HG03354 (cell line): ENCODE measurements at regions not wholly inside any gene's neighbourhood (a gene's known extent, or its start where the extent isn't known, plus 50 kb on each side); places are given as distances from the start of the nearest gene placed in this dataset.

ENCODE experiments used
- ATAC-seq: cut with Tn5 transposase; IDR thresholded peaks from one replicate; pipeline ENCODE4 v1.9.1; 2021; ENCODE audit warnings: mild to moderate bottlenecking; ENCODE audit not compliant: unreplicated experiment, poor library complexity, severe bottlenecking

GRCh38 chr14:82224610-82225009, 691.0 kb upstream of the SEL1L start:
- ATAC-seq, result no peak

- ATAC-seq, result no peak
These were observed 697.1 kb upstream of the SEL1L start for GRCh38 chr14:82230748-82231147.

- no peak for ATAC-seq
These were observed 705.0 kb upstream of the SEL1L start for GRCh38 chr14:82238649-82239048.

GRCh38 chr14:82239223-82239622, 705.6 kb upstream of the SEL1L start:
- ATAC-seq, result no peak

- no peak for ATAC-seq
These were observed 711.1 kb upstream of the SEL1L start for GRCh38 chr14:82244791-82245190.

- ATAC-seq, result no peak
These were observed 717.8 kb upstream of the SEL1L start for GRCh38 chr14:82251494-82251893.

- no peak for ATAC-seq
These were observed 736.6 kb upstream of the SEL1L start for GRCh38 chr14:82270286-82270685.

GRCh38 chr14:82298811-82299210, 765.2 kb upstream of the SEL1L start:
- ATAC-seq, result no peak

- no peak for ATAC-seq
These were observed 775.5 kb upstream of the SEL1L start for GRCh38 chr14:82309199-82309598.

GRCh38 chr14:82313889-82314288, 780.2 kb upstream of the SEL1L start:
- no peak for ATAC-seq

- ATAC-seq, result no peak
These were observed 794.8 kb upstream of the SEL1L start for GRCh38 chr14:82328442-82328841.

- ATAC-seq, result no peak
These were observed 807.7 kb upstream of the SEL1L start for GRCh38 chr14:82341261-82341810.

GRCh38 chr14:82342596-82342995, 808.9 kb upstream of the SEL1L start:
- ATAC-seq, result no peak

GRCh38 chr14:82345184-82345583, 811.5 kb upstream of the SEL1L start:
- no peak for ATAC-seq

GRCh38 chr14:82354126-82354525, 820.5 kb upstream of the SEL1L start:
- no peak for ATAC-seq

GRCh38 chr14:82359201-82359600, 825.5 kb upstream of the SEL1L start:
- no peak for ATAC-seq

GRCh38 chr14:82362452-82362851, 828.8 kb upstream of the SEL1L start:
- no peak for ATAC-seq

- ATAC-seq, result no peak
These were observed 831.8 kb upstream of the SEL1L start for GRCh38 chr14:82365471-82365870.

- ATAC-seq, result no peak
These were observed 833.1 kb upstream of the SEL1L start for GRCh38 chr14:82366803-82367202.

- ATAC-seq, result no peak
These were observed 845.6 kb upstream of the SEL1L start for GRCh38 chr14:82379291-82379690.

GRCh38 chr14:82385048-82385447, 851.4 kb upstream of the SEL1L start:
- no peak for ATAC-seq

- no peak for ATAC-seq
These were observed 854.0 kb upstream of the SEL1L start for GRCh38 chr14:82387699-82388098.
